ENCODE measurements at regions not wholly inside any gene's neighbourhood (a gene's known extent, or its start where the extent isn't known, plus 50 kb on each side); places are given as distances from the start of the nearest gene placed in this dataset.

DNA sequence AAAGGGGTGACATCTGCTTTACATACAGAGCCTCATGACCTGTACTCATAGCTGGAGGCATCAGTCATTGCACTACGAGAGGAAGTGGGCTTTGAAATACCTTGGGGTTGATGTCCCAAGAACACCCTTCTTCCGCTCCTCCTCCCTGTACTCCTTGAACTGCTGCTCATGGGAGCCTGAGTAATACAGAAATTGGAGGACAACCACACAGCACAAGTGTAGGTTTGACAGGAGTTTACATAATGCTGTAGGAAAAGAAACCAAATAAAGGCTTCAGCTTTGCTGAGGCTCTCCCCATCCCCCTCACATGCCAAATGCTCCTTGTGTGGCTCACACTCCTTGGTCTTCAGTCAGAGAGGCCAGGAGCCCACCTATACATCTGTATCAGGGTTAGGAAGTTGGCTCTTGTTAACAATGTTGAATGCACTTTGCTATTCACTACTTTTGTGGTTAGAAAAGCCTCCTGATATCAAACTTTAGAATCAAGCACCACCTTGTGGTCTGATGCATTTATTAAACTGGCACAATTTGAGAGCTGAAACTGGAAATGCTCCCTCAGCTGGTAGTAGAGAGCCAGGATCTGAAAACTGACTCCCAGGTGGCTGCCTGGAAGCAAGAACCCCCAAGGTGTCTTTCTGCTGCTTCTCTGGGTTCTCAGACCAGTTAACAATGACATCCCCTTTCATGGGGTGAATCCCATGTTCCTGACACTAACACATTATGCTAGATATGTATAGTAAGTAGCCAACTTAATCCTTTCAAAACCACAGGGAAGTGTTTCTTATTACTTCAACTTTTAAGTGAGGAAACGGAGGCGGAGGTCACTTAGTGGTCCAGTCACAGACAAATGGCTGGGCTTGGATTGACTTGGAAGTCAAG, 56.2 kb upstream of the EDN1 start:
- Mint-ChIP-seq H3K36me3 (ENCODE audit: low read depth) (no peaks in the 10 kb centered on the region), H3K4me3 (no peak overlapping the region), H3K4me1 (ENCODE audit: low read depth) (peaks cover 42% of the 10 kb centered on the region), H3K9me3 (peaks cover 2% of the 10 kb centered on the region), H3K27ac (no peak overlapping the region), H3K27me3 (no peaks in the 10 kb centered on the region)
- peak; percentile 62 for DNase-seq
- TF ChIP-seq, protein P1, sequence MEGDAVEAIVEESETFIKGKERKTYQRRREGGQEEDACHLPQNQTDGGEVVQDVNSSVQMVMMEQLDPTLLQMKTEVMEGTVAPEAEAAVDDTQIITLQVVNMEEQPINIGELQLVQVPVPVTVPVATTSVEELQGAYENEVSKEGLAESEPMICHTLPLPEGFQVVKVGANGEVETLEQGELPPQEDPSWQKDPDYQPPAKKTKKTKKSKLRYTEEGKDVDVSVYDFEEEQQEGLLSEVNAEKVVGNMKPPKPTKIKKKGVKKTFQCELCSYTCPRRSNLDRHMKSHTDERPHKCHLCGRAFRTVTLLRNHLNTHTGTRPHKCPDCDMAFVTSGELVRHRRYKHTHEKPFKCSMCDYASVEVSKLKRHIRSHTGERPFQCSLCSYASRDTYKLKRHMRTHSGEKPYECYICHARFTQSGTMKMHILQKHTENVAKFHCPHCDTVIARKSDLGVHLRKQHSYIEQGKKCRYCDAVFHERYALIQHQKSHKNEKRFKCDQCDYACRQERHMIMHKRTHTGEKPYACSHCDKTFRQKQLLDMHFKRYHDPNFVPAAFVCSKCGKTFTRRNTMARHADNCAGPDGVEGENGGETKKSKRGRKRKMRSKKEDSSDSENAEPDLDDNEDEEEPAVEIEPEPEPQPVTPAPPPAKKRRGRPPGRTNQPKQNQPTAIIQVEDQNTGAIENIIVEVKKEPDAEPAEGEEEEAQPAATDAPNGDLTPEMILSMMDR (IDR thresholded peaks at IDR 0.05) = peak; percentile 72
- ChIA-PET CTCF (interaction anchor here (0.6 to 2.5 kb wide), 17 partner anchors 13 to 650 kb away, joined by 3 to 24 read pairs (median 4); partner anchors contain the start of gene EDN1), POLR2A (interaction anchor here (0.6 to 1.0 kb wide), 2 partner anchors 182 to 227 kb away, joined by 3 to 4 read pairs; no protein-coding TSS in a partner anchor)
- ATAC-seq = peak; percentile 94
- intact Hi-C loops (cut with micrococcal nuclease) = loop anchor here (5.0 kb wide), 1 partner anchor 577 kb away; no protein-coding TSS in a partner anchor

DNA sequence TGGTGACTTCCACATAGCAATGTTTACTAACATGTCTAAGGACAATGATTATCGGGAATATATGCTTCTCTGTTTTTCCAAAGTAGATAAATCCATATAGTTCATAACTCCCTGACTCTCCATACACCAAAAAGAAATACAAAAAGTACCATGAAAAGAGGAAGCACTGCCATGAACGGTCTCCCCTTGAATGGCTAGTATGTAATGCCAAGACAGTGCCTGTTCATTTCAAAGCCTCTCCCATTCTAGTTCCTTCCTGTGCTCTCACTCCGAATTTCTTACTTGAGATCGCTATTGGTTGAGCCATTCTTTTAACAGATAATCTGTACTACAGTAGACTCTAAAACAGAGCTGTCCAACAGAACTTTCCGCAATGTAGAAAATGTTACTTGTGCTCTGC, 54.8 kb upstream of the EDN1 start:
- no peak for ATAC-seq
- intact Hi-C loops (cut with micrococcal nuclease) = no loop called here
- Mint-ChIP-seq H3K27me3 (no peaks in the 10 kb centered on the region), H3K36me3 (ENCODE audit: low read depth) (no peaks in the 10 kb centered on the region), H3K4me3 (no peak overlapping the region), H3K4me1 (ENCODE audit: low read depth) (peaks cover 32% of the 10 kb centered on the region), H3K27ac (no peak overlapping the region), H3K9me3 (peaks cover 2% of the 10 kb centered on the region)
- POLR2A ChIA-PET = no interaction called here
- CTCF ChIA-PET = no interaction called here
- DNase-seq = no peak
- TF ChIP-seq, protein P1 (IDR thresholded peaks at IDR 0.05) = no peak

DNA sequence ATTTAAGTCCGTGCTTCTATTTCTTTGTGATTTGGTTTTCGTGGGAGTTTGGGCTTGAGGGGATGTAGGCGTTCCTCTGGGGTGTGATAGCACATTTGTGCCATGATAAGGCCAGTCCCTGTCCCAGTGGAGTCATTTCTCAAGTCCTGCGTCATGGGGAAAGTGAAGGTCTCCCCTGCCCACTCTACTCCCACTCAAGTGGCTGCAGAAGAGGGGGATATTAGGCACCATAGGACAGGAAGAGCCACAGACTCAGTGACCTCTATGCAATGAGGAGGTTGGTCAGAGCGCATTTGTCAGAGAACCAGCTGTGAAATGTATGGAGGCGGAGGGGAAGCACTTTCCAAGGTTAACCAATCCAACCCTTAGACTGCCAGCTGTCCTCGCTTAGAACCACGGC, 51.9 kb upstream of the EDN1 start:
- ATAC-seq (no peak), DNase-seq (peak; percentile 32)
- ChIA-PET CTCF (interaction anchor here (1.6 kb wide), 1 partner anchor 584 kb away, joined by 4 read pairs; no protein-coding TSS in a partner anchor), POLR2A (interaction anchor here (0.6 to 1.4 kb wide), 2 partner anchors 298 to 510 kb away, joined by 3 read pairs; no protein-coding TSS in a partner anchor)
- H3K9me3 Mint-ChIP-seq = no peaks in the 10 kb centered on the region
- no peaks in the 10 kb centered on the region for H3K36me3 Mint-ChIP-seq (ENCODE audit: low read depth)
- H3K27ac Mint-ChIP-seq = no peak overlapping the region
- intact Hi-C loops (cut with micrococcal nuclease) = no loop called here
- TF ChIP-seq, protein P1 (IDR thresholded peaks at IDR 0.05) = no peak
- H3K4me3 Mint-ChIP-seq = no peak overlapping the region
- H3K27me3 Mint-ChIP-seq = no peaks in the 10 kb centered on the region
- peaks cover 36% of the 10 kb centered on the region for H3K4me1 Mint-ChIP-seq (ENCODE audit: low read depth)

Data from activated CD8-positive, alpha-beta T cell treated with anti-CD3 and anti-CD28 coated beads for 36 hours (primary cell).